GM21381 (cell line): ENCODE measurements at regions not wholly inside any gene's neighbourhood (a gene's known extent, or its start where the extent isn't known, plus 50 kb on each side); places are given as distances from the start of the nearest gene placed in this dataset.
"Not testable (repeated sequence)": the region's sequence is repeated elsewhere in the genome, so short reads cannot be mapped to it uniquely, and the experiment has no call there.

ENCODE experiments used
- ATAC-seq: cut with Tn5 transposase; IDR thresholded peaks from one replicate; pipeline ENCODE4 v1.9.1; 2021; ENCODE audit warnings: mild to moderate bottlenecking, moderate library complexity; ENCODE audit not compliant: unreplicated experiment

GRCh38 chr13:79896851-79897250, 415.9 kb downstream of the NDFIP2 start:
- ATAC-seq: no peak

GRCh38 chr13:79895416-79895815, 414.5 kb downstream of the NDFIP2 start:
- ATAC-seq: no peak

GRCh38 chr13:79887278-79887677, 406.3 kb downstream of the NDFIP2 start:
- not testable (repeated sequence) for ATAC-seq

GRCh38 chr13:79886601-79887000, 405.6 kb downstream of the NDFIP2 start:
- no peak for ATAC-seq

- no peak for ATAC-seq
Measured at GRCh38 chr13:79884890-79885289, 403.9 kb downstream of the NDFIP2 start.

GRCh38 chr13:79883216-79883615, 402.3 kb downstream of the NDFIP2 start:
- no peak for ATAC-seq

GRCh38 chr13:79880818-79881217, 399.9 kb downstream of the NDFIP2 start:
- ATAC-seq: no peak

GRCh38 chr13:79874396-79875360, 393.7 kb downstream of the NDFIP2 start:
- ATAC-seq: no peak

- no peak for ATAC-seq
Measured at GRCh38 chr13:79871594-79871993, 390.6 kb downstream of the NDFIP2 start.

- ATAC-seq: no peak
Measured at GRCh38 chr13:79870766-79871165, 389.8 kb downstream of the NDFIP2 start.

GRCh38 chr13:79870123-79870522, 389.2 kb downstream of the NDFIP2 start:
- ATAC-seq: no peak

GRCh38 chr13:79869326-79869725, 388.4 kb downstream of the NDFIP2 start:
- ATAC-seq: no peak

GRCh38 chr13:79867254-79867653, 386.3 kb downstream of the NDFIP2 start:
- no peak for ATAC-seq

GRCh38 chr13:79866436-79866835, 385.5 kb downstream of the NDFIP2 start:
- ATAC-seq: no peak

GRCh38 chr13:79862515-79862914, 381.6 kb downstream of the NDFIP2 start:
- ATAC-seq: no peak

GRCh38 chr13:79861731-79862130, 380.8 kb downstream of the NDFIP2 start:
- no peak for ATAC-seq

- ATAC-seq: no peak
Measured at GRCh38 chr13:79860791-79861190, 379.8 kb downstream of the NDFIP2 start.

GRCh38 chr13:79859756-79860155, 378.8 kb downstream of the NDFIP2 start:
- ATAC-seq: no peak

- no peak for ATAC-seq
Measured at GRCh38 chr13:79853251-79853650, 372.3 kb downstream of the NDFIP2 start.

GRCh38 chr13:79851318-79851717, 370.4 kb downstream of the NDFIP2 start:
- ATAC-seq: no peak

GRCh38 chr13:79847882-79848592, 367.1 kb downstream of the NDFIP2 start:
- ATAC-seq: no peak

- ATAC-seq: no peak
Measured at GRCh38 chr13:79846386-79846785, 365.4 kb downstream of the NDFIP2 start.
